GM18519 (cell line): ENCODE measurements at regions not wholly inside any gene's neighbourhood (a gene's known extent, or its start where the extent isn't known, plus 50 kb on each side); places are given as distances from the start of the nearest gene placed in this dataset.

Source experiments
- ATAC-seq: cut with Tn5 transposase; IDR thresholded peaks from one replicate; pipeline ENCODE4 v1.9.1; 2021; ENCODE audit warnings: mild to moderate bottlenecking, moderate library complexity; ENCODE audit not compliant: unreplicated experiment, low FRiP score

- ATAC-seq, result no peak
Observed at GRCh38 chr3:156620901-156621300, 53.5 kb upstream of the TIPARP start.

DNA sequence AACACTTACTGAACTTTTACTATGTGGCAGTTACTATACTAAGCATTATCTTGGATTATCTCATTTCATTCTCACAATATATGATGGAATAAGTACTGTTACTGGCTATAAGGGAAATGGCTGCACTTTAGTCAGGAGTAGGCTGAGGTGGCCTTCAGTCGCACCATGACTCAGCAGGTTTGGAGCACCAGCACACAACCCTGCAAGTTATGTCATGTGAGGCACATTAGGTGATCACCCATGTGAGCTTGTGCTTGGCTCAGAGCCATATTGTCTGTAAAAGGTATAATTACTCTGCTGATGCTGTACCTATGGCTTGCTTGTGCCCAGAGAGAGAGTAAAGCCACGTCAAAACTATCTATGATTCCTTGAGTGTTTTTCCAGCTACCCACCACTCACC is 54.1 kb upstream of the TIPARP start:
- ATAC-seq, result no peak

GRCh38 chr3:156619376-156619775 is 55.0 kb upstream of the TIPARP start:
- ATAC-seq, result no peak

DNA sequence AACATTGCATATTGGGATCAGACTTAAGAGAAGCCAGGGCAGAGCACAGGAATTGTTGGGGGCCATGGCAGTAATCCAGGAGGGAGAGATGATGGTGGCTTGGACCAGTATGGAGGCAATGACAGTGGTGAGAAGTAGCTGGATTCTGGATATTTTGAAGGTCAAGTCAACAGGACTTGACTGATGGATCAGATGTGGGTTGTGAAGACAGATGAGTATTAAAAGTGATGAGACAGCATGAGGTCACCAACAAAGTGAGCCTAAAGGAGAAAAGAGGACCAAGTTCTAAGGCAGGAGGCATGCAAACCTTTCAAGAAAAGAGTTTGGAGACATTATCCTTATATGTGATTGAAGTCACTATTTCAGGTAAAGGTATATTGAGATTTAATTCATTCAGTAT is 56.6 kb upstream of the TIPARP start:
- no peak for ATAC-seq

- ATAC-seq, result no peak
Observed at GRCh38 chr3:156617145-156617544, 57.2 kb upstream of the TIPARP start.

GRCh38 chr3:156615592-156616173 is 58.7 kb upstream of the TIPARP start:
- ATAC-seq, result no peak

DNA sequence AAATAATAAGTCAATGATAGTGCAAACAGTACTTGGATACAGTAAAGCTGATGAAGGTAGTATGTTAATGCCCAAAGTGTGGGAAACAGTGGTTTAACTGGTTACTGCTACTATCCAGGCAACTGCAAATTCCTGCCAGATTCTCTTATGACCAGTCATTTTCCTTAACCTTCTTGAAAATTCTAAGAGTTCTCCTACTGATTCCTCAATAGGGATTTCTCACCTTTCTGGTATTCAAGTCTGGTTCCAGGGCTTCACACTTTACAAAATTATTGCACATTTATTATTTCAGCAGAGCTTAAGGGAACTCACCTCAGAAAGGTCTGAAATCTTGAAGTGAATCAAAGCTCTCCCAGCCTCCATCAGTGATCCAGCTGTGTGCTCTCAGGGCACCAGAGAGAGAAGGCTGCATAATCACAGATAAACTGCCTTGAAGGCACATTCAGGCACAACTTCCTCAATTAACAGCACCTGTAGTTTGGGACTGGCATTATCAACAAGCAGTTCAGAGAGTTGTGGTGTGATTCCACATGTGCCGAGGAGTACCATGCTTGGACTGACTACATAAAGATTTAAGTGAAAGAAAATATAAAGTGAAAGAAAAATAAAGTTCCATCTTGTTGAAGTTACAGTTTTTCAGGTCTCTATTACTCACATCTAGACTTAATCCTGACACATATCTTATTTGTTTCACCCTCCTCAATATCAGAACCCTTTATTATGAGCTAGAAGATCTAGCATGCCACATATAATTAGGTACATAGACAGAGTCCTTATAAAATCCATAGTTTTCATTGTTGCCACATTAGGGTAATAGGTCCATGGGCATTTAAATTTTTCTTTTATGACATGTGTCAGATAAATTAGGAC is 59.5 kb upstream of the TIPARP start:
- ATAC-seq, result no peak

- ATAC-seq, result no peak
Observed at GRCh38 chr3:156612903-156613302, 58.0 kb upstream of the SSR3 start.

GRCh38 chr3:156611870-156612494 is 57.1 kb upstream of the SSR3 start:
- no peak for ATAC-seq

- ATAC-seq, result no peak
Observed at GRCh38 chr3:156610154-156610553, 55.2 kb upstream of the SSR3 start.

GRCh38 chr3:156609546-156609945 is 54.6 kb upstream of the SSR3 start:
- no peak for ATAC-seq

DNA sequence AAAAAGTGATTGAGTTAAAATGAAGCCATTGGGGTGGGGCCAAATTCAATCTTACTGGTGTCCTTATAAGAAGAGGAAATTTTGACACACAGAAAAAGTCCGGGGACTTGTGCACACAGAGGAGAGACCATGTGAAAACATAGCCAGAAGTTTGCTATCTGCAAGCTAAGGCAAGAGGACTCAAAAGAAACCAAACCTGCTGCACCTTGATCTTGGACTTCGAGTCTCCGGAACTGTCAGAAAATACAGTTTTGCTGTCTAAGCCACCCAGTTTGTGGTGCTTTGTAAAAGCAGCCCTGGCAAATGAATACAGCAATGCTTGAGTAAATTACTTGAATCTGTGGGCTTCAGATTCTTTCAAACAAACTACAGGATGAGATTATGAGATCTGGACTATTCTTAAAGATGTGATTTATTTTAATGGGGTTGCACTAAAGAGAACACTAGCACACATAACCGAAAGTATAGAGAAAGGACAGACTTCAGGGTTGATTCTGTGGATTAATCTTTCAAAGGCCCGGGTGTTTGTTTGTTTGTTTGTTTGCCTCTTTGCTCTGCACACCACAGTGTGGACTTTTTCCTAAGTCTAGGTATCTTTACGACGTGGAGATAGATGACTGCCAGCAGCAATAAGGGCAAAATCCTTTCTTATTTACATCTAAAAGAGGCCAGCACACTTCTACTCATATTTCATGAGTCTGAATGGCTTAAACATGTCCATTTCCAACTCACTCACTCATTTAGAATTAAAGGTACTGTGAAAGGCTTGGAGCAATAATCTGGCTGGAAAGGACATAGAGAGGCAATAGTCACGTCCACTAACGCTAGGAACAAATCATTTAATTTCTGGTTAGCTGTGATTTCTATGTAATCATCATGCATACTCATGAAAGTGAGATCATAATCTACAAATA is 53.9 kb upstream of the SSR3 start:
- ATAC-seq, result no peak

- ATAC-seq, result peak; percentile 49
Observed at GRCh38 chr3:156606729-156607128, 51.8 kb upstream of the SSR3 start.

DNA sequence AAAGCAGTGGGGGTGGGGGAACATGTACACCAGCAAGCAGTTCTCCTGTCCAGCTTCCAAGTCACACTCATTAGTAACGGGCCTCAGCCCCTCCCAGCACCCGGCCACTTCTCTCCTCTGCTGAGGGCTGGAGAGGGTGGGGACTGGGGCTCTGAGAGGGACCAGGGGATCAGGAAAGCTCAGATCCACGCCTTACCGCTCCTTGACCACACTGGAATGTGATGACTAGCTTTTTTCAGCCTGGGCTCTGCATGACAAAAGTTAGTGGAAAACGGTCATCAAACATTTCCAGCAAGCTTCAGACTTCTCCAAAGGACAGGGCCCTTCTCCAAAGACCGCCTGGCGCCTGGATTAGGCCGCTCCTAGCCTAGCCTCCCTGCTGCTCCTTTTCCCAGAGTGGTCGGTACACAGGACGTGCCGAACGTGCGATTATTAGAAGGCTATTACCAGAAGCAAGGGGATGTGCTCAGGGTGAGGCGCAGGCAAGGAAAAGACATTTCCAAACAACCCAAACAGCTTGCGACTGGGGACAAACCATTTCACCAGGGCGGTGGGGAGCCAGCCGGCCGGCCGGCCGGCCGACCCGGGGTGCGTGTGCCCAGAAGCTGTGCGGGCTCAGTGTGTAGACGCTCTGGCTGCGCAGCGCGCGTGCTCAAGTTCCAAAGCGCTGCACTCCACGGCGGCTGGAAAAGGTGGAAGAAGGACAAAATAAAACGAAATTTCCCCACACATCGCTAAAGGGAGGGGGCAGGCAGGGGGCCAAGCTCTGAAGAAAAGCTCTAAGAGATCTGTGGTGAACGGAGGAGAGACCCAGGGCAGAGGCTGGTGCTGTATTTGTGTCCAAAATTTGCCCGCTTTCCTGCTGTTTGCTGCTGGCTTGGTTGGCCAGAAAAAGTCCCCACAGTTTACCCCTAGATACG is 51.0 kb upstream of the SSR3 start:
- no peak for ATAC-seq

DNA sequence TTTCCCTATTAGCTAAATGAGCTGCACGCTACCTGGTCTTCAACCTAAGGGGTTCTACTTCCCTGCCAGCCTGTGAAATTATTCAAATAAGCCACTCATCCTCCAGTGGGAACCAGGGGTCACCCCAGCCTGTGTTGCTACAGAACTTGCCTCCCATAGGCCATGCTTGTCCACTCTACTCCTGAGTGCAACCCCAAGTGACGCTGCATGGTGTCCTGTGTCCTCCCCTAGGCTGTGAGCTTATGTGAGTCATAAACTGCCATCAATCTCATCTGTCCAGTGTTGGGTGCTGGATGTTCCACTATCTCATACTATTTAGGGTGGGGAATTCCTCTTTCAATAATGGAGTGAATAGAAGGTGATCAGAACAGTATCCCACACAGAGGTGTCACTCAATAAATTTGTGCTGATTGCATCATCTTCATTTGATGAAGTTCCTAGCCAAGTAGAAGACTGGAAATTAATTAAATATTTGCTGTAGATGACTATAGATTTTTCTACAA is 49.8 kb upstream of the SSR3 start:
- ATAC-seq, result no peak
